GM19351 (cell line): ENCODE measurements at regions not wholly inside any gene's neighbourhood (a gene's known extent, or its start where the extent isn't known, plus 50 kb on each side); places are given as distances from the start of the nearest gene placed in this dataset.
"Not testable (repeated sequence)": the region's sequence is repeated elsewhere in the genome, so short reads cannot be mapped to it uniquely, and the experiment has no call there.

Source experiments
- ATAC-seq: cut with Tn5 transposase; IDR thresholded peaks from one replicate; pipeline ENCODE4 v1.9.1; 2021; ENCODE audit warnings: mild to moderate bottlenecking, moderate library complexity; ENCODE audit not compliant: unreplicated experiment

GRCh38 chr4:176622251-176622948, 170.3 kb downstream of the VEGFC start:
- ATAC-seq = no peak

GRCh38 chr4:176624983-176625610, 167.6 kb downstream of the VEGFC start:
- ATAC-seq = not testable (repeated sequence)

GRCh38 chr4:176627916-176628315, 164.8 kb downstream of the VEGFC start:
- no peak for ATAC-seq

- no peak for ATAC-seq
Measured at GRCh38 chr4:176631611-176632010, 161.1 kb downstream of the VEGFC start.
